ENCODE measurements at regions not wholly inside any gene's neighbourhood (a gene's known extent, or its start where the extent isn't known, plus 50 kb on each side); places are given as distances from the start of the nearest gene placed in this dataset.

DNA sequence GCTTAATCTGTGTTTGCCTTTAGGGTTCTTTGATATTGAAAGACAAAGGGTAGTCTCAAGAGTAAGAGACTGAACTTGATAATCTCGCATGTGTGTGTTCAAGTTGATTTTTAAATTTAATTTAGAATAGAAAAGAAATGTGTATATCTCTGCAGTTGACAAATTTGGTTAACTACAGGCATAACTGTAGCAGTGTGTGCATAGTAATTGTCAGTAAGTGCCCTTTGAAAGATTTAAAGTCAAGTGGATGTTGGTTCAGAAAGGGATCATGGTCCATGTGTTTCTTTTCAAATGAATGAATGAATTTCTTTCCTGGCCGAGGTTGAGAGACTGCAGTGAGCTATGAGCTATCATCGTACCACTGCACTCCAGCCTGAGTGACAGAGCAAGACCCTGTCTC is 49.9 kb upstream of the DYRK2 start:
- TF ChIP-seq POLR2A (IDR thresholded peaks at IDR 0.05; ENCODE audit: borderline replicate concordance, extremely low read depth, insufficient read depth, insufficient read length) (no peak), FOSL1 (IDR thresholded peaks at IDR 0.05; ENCODE audit: low read depth) (no peak), CEBPB (IDR thresholded peaks at IDR 0.05; ENCODE audit: low read depth) (no peak), POLR2AphosphoS5 (IDR thresholded peaks at IDR 0.05; ENCODE audit: low read depth, low read length) (no peak), YY1 (IDR thresholded peaks at IDR 0.05; ENCODE audit: extremely low read depth, insufficient replicate concordance, low read depth, low read length) (no peak), RAD21 (IDR thresholded peaks at IDR 0.05; ENCODE audit: low read depth) (no peak), TCF7L2 (IDR thresholded peaks at IDR 0.05; ENCODE audit: borderline replicate concordance, extremely low read depth, insufficient read depth, insufficient read length) (no peak)
- TF ChIP-seq, protein P1, sequence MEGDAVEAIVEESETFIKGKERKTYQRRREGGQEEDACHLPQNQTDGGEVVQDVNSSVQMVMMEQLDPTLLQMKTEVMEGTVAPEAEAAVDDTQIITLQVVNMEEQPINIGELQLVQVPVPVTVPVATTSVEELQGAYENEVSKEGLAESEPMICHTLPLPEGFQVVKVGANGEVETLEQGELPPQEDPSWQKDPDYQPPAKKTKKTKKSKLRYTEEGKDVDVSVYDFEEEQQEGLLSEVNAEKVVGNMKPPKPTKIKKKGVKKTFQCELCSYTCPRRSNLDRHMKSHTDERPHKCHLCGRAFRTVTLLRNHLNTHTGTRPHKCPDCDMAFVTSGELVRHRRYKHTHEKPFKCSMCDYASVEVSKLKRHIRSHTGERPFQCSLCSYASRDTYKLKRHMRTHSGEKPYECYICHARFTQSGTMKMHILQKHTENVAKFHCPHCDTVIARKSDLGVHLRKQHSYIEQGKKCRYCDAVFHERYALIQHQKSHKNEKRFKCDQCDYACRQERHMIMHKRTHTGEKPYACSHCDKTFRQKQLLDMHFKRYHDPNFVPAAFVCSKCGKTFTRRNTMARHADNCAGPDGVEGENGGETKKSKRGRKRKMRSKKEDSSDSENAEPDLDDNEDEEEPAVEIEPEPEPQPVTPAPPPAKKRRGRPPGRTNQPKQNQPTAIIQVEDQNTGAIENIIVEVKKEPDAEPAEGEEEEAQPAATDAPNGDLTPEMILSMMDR (IDR thresholded peaks at IDR 0.05 in 2 of 3, conservative IDR thresholded peaks at IDR 0.05 in 1 of 3; ENCODE audit: borderline replicate concordance in 1 of 3, insufficient read depth in 1 of 3, low read depth in 2 of 3, low read length in 2 of 3), result no peak
- TF ChIP-seq, protein P2, sequence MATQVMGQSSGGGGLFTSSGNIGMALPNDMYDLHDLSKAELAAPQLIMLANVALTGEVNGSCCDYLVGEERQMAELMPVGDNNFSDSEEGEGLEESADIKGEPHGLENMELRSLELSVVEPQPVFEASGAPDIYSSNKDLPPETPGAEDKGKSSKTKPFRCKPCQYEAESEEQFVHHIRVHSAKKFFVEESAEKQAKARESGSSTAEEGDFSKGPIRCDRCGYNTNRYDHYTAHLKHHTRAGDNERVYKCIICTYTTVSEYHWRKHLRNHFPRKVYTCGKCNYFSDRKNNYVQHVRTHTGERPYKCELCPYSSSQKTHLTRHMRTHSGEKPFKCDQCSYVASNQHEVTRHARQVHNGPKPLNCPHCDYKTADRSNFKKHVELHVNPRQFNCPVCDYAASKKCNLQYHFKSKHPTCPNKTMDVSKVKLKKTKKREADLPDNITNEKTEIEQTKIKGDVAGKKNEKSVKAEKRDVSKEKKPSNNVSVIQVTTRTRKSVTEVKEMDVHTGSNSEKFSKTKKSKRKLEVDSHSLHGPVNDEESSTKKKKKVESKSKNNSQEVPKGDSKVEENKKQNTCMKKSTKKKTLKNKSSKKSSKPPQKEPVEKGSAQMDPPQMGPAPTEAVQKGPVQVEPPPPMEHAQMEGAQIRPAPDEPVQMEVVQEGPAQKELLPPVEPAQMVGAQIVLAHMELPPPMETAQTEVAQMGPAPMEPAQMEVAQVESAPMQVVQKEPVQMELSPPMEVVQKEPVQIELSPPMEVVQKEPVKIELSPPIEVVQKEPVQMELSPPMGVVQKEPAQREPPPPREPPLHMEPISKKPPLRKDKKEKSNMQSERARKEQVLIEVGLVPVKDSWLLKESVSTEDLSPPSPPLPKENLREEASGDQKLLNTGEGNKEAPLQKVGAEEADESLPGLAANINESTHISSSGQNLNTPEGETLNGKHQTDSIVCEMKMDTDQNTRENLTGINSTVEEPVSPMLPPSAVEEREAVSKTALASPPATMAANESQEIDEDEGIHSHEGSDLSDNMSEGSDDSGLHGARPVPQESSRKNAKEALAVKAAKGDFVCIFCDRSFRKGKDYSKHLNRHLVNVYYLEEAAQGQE (IDR thresholded peaks at IDR 0.05; ENCODE audit: low read depth), result no peak
